Keratinocyte (primary cell): ENCODE measurements at regions not wholly inside any gene's neighbourhood (a gene's known extent, or its start where the extent isn't known, plus 50 kb on each side); places are given as distances from the start of the nearest gene placed in this dataset.

Source experiments
- CTCF ChIP-seq, 3 experiments: IDR thresholded peaks in 1 of 3; conservative IDR thresholded peaks in 1 of 3; optimal IDR thresholded peaks in 1 of 3; 2 replicates in 2 of 3; 3 replicates in 1 of 3; pipeline versions ENCODE3 to v1.5.1; 2011; ENCODE audit warnings: low read length in 3 of 3, mild to moderate bottlenecking in 3 of 3, moderate library complexity in 2 of 3, control low read depth in 1 of 3, inconsistent platforms in 1 of 3; ENCODE audit not compliant: insufficient read depth in 2 of 3; ENCODE audit errors: extremely low read depth in 1 of 3
- EZH2 ChIP-seq: IDR thresholded peaks from one replicate; pipeline ENCODE4 v1.6.1; 2012; ENCODE audit warnings: inconsistent platforms, mild to moderate bottlenecking, low read length, moderate library complexity

GRCh38 chr2:106735807-106736206 is 150.2 kb downstream of the ST6GAL2 start:
- TF ChIP-seq CTCF (optimal IDR thresholded peaks at IDR 0.05 in 1 of 3, IDR thresholded peaks at IDR 0.05 in 1 of 3, conservative IDR thresholded peaks at IDR 0.05 in 1 of 3; ENCODE audit: extremely low read depth in 1 of 3, insufficient read depth in 2 of 3, low read length in 3 of 3) (no peak), EZH2 (no peak)
